MM.1S (cell line): ENCODE measurements at regions not wholly inside any gene's neighbourhood (a gene's known extent, or its start where the extent isn't known, plus 50 kb on each side); places are given as distances from the start of the nearest gene placed in this dataset.

Experiments
- CTCF ChIP-seq: fragments of 300-600 bp; sonication (generic); IDR thresholded peaks from 2 replicates; pipeline ENCODE4 v1.5.1; 2016; ENCODE audit warnings: antibody characterized with exemption, low read length, mixed read lengths
- EZH2 ChIP-seq: fragments of 300-600 bp; sonication (generic); optimal IDR thresholded peaks from 2 replicates; pipeline ENCODE3; 2017; ENCODE audit warnings: low read depth, mild to moderate bottlenecking, antibody characterized with exemption, low read length, mixed read lengths
- EZH2phosphoT487 ChIP-seq: fragments of 300-600 bp; sonication (generic); IDR thresholded peaks from 2 replicates; pipeline ENCODE4 v1.6.1; 2018; ENCODE audit warnings: antibody characterized with exemption, low read length

- TF ChIP-seq CTCF (no peak), EZH2phosphoT487 (no peak), EZH2 (no peak)
Observed at GRCh38 chr12:34598352-34598827, 576.1 kb downstream of the ALG10 start.
